Activated CD8-positive, alpha-beta memory T cell treated with anti-CD3 and anti-CD28 coated beads for 36 hours (primary cell): ENCODE measurements at regions not wholly inside any gene's neighbourhood (a gene's known extent, or its start where the extent isn't known, plus 50 kb on each side); places are given as distances from the start of the nearest gene placed in this dataset.

Source experiments
- CTCF ChIA-PET: fragments of 350-600 bp; sonication (Branson Sonifier 250); formaldehyde crosslinking; loops from one replicate; lab custom pipeline; 2021; ENCODE audit warnings: antibody characterized with exemption; lab: Charles Lee
- POLR2A ChIA-PET: fragments of 350-600 bp; sonication (Branson Sonifier 250); formaldehyde crosslinking; loops from one replicate; lab custom pipeline; 2021; ENCODE audit warnings: antibody characterized with exemption; lab: Charles Lee

- ChIA-PET POLR2A (no interaction called here), CTCF (no interaction called here)
These were observed 97.4 kb upstream of the ARMC2 start for GRCh38 chr6:108750801-108751200.

- ChIA-PET POLR2A (no interaction called here), CTCF (no interaction called here)
These were observed 96.9 kb upstream of the ARMC2 start for GRCh38 chr6:108751282-108751681.

GRCh38 chr6:108751851-108752732 lies 96.1 kb upstream of the ARMC2 start:
- CTCF ChIA-PET = no interaction called here
- POLR2A ChIA-PET = no interaction called here

GRCh38 chr6:108752733-108753590 lies 95.3 kb upstream of the ARMC2 start:
- ChIA-PET CTCF (no interaction called here), POLR2A (no interaction called here)

DNA sequence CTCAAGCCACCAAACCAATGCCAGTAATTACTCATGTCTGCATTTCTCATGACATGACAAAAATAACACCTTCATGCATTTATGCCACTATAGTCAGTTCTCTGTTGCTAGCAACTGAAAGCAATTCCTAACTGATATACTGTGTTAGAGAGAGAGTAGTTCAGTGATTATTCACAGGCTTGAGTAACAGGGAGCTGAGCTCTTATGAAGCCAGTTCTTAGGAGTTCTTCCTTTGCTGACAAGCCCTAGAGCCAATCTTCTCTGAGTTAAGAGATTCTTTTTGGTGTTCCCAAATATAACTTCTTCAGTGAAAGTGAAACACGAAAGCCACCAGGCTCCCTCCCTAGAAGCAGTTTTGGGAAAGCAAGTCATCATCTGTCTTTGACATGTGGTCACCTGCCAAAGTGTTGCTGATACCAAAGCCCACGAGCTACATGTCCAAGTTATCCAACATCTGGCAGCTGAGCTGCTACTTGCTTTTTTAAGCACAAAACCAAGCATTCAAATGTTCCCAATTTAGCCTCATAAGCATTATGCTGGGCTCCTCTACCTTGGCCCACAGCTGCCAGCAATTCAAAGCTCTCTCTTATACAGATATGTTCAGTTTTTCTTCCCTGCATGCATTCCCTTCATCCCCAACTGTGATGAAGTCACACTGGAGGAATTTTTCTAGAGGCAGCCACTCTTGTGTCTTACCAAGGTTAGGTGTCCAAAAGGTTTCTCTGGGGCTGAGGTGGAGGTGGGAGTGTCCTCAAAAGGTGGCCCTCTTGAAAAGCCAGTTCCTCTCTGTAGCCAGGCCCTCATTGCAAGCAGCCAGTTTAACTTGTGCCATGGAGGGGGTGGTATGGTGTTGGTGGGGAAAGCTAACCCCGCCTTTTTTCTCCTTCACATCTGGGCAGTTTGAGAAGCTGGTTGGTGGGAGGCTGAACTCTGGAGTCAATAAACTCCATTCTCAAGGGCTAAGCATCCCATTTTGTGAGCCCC lies 92.7 kb upstream of the ARMC2 start:
- CTCF ChIA-PET = no interaction called here
- POLR2A ChIA-PET = no interaction called here

- POLR2A ChIA-PET = no interaction called here
- CTCF ChIA-PET = no interaction called here
These were observed 90.9 kb upstream of the ARMC2 start for GRCh38 chr6:108757357-108757756.

GRCh38 chr6:108758884-108759283 lies 89.3 kb upstream of the ARMC2 start:
- ChIA-PET CTCF (no interaction called here), POLR2A (no interaction called here)

DNA sequence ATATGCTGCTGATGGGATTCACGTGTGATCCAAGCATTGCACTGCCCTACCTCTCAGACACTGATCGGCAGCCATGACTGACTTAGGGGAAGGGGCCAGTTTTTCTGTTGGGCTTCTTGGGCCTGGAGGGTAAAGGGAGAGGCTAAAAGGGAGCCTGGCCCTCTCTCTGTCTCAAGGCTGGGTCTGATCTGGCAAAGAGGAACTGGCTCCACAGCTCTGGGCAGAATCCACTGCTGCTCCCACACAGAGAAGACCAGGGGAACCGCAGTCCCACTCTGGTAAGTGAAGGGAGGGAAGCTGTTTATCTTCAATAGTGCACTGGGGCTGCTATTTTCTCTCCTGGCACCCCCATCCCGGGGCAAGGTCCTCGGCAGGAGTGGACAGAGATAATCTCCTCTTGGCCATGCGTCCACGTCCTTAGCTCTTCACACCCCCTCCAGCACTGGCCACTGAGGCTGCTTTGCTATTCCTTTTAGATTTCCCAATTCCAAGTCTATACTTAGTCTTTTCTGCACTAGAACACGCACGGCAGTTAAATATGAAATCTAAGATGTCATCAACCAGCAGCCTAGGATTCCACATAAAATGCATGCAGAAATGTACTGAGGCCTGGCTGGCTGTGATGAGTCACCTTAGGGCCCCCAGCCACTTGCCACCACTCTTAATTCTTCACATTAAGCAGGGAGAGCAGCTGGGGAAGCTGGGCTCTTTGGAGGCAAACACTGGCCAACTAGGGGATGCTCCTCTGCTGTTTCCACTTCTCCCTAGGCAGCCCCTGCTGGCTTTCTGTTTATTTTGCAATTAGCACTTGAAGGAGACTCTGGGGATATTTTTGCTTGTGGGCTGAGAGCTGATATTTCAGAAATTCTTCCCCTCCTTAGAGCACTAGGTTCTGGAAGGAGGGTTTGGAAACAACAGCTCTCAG lies 87.8 kb upstream of the ARMC2 start:
- CTCF ChIA-PET = interaction anchor here (0.6 kb wide), 1 partner anchor 734 kb away, joined by 3 read pairs; no protein-coding TSS in a partner anchor
- POLR2A ChIA-PET = no interaction called here

GRCh38 chr6:108762394-108762793 lies 85.8 kb upstream of the ARMC2 start:
- POLR2A ChIA-PET = no interaction called here
- CTCF ChIA-PET = interaction anchor here (0.7 kb wide), 1 partner anchor 113 kb away, joined by 3 read pairs; no protein-coding TSS in a partner anchor

DNA sequence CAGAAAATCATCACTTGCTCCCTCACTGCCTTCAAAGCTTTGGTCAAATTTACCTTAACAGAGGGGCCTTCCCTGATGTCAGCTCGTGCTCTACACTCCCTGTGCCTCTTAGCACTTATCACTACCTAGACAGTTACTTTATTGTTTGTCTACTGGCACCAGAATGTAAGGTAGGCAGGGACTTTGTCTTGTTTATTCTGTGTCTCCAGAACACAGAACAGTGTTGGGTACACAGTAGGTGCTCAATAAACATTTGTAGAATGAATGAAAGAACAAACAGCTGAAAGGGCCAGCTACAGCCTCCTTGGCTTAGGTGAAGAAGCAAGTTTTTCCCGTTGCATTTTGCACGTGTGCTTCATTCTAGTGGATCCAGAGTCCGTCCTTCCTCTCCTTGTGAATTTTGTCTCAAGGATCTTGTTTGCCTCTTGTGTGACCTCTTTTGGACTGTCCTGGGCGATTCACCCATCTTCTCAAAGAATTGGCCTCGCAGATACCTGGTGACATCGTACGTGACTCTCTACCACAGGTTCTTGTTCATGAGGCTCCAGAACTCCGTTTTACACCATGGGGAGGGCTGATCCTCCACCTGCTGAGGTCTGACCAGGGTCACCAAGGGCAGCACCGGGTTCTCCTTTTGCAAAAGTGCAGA lies 84.2 kb upstream of the ARMC2 start:
- CTCF ChIA-PET = interaction anchor here (0.8 kb wide), 1 partner anchor 208 kb away, joined by 3 read pairs; no protein-coding TSS in a partner anchor

GRCh38 chr6:108764580-108764950 lies 83.7 kb upstream of the ARMC2 start:
- CTCF ChIA-PET = interaction anchor here (0.8 kb wide), 1 partner anchor 208 kb away, joined by 3 read pairs; no protein-coding TSS in a partner anchor

More for the DNA sequence above, 84.2 kb upstream of the ARMC2 start:
- POLR2A ChIA-PET = no interaction called here

GRCh38 chr6:108765495-108765894 lies 82.7 kb upstream of the ARMC2 start:
- CTCF ChIA-PET = no interaction called here
- POLR2A ChIA-PET = no interaction called here

More at GRCh38 chr6:108764580-108764950, 83.7 kb upstream of the ARMC2 start:
- POLR2A ChIA-PET = no interaction called here

DNA sequence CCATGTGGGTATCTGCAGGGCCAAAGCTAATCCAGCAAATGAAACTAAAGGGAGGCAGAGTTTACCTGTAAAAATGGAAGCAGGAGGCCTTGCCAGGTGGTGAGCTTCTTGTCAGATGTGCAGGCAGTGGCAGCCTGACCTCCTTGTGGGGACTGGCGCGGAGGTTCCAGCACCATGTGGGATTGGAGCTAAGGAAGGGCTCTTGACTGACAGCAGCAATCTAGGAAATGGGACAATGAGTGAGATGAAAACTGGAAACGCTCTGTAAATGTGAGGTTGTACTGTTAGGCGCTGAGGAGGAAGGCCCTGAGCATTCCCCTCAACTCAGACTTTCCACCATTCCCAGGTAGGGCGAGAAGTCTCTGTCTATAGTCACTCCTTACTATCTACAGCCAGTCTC lies 81.8 kb upstream of the ARMC2 start:
- ChIA-PET POLR2A (no interaction called here), CTCF (no interaction called here)

GRCh38 chr6:108766886-108767285 lies 81.3 kb upstream of the ARMC2 start:
- POLR2A ChIA-PET = no interaction called here
- CTCF ChIA-PET = no interaction called here

DNA sequence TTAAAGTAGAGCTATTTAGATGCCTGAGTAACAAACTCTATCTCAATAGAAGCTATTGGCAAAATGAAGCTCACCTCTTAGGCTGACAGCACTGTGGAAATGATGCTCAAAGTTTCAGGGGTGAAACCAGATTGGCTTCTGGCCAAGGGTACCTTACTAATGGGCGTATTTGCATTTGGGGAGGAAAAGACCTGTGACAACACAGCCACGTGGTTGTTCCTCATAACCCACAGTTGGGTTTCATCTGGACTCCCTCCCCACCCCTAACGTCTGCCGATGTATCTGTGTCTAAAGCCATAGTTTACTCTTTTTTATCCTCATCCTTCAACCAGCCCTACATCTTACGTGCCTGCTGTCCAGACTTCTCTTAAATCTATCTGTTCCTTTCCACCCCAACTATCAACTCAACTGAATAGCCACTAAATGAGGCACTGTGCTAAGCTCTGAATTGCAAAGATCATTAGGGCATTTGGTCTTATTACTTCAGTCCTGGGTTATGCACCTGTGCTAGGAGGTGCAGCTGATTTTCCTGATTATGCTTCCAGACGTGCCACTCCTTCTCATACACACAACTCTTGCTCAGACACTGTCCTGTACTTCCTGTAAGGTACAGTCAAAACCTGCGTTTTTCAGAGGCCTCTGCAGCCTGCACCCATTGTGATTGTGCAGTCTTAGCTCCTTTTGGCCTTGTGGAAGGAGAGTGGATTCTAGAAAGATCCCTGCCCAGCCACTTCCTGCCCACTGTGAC lies 80.6 kb upstream of the ARMC2 start:
- ChIA-PET POLR2A (no interaction called here), CTCF (no interaction called here)

- CTCF ChIA-PET = no interaction called here
- POLR2A ChIA-PET = no interaction called here
These were observed 80.1 kb upstream of the ARMC2 start for GRCh38 chr6:108768166-108768555.
